GM12873 (cell line): ENCODE measurements at regions not wholly inside any gene's neighbourhood (a gene's known extent, or its start where the extent isn't known, plus 50 kb on each side); places are given as distances from the start of the nearest gene placed in this dataset.

Experiments
- TF ChIP-seq, protein P1 (sequence below): IDR thresholded peaks from 2 replicates; pipeline ENCODE4 v1.5.1; 2012; ENCODE audit warnings: low read depth, mild to moderate bottlenecking, moderate library complexity, low read length, control low read depth; ENCODE audit not compliant: insufficient read depth; ENCODE audit errors: missing control alignments

GRCh38 chr18:52216109-52216508 lies 123.9 kb upstream of the DCC start:
- TF ChIP-seq, protein P1, sequence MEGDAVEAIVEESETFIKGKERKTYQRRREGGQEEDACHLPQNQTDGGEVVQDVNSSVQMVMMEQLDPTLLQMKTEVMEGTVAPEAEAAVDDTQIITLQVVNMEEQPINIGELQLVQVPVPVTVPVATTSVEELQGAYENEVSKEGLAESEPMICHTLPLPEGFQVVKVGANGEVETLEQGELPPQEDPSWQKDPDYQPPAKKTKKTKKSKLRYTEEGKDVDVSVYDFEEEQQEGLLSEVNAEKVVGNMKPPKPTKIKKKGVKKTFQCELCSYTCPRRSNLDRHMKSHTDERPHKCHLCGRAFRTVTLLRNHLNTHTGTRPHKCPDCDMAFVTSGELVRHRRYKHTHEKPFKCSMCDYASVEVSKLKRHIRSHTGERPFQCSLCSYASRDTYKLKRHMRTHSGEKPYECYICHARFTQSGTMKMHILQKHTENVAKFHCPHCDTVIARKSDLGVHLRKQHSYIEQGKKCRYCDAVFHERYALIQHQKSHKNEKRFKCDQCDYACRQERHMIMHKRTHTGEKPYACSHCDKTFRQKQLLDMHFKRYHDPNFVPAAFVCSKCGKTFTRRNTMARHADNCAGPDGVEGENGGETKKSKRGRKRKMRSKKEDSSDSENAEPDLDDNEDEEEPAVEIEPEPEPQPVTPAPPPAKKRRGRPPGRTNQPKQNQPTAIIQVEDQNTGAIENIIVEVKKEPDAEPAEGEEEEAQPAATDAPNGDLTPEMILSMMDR, result no peak

DNA sequence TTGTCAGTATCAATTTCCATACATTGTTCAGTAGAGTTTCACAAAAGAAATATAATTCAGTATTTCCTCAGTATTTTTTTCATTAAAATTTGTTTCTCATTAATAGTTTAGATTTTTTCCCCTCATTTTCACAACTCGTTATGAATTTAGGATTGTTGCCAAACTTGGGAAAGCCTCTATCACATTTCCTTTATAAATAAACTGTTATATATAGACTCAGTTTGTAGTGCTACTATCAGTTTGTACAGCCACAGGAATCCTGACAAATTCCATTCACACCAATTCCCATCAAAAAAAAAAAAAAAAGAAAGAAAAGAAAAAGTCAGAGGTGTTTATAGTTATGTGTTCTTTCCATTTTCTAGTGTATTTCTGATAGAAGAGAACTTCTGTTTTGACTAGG lies 123.3 kb upstream of the DCC start:
- TF ChIP-seq, protein P1, result no peak

- TF ChIP-seq, protein P1, result no peak
Measured at GRCh38 chr18:52219102-52219501, 120.9 kb upstream of the DCC start.

GRCh38 chr18:52220062-52220591 lies 119.9 kb upstream of the DCC start:
- TF ChIP-seq, protein P1, result no peak

DNA sequence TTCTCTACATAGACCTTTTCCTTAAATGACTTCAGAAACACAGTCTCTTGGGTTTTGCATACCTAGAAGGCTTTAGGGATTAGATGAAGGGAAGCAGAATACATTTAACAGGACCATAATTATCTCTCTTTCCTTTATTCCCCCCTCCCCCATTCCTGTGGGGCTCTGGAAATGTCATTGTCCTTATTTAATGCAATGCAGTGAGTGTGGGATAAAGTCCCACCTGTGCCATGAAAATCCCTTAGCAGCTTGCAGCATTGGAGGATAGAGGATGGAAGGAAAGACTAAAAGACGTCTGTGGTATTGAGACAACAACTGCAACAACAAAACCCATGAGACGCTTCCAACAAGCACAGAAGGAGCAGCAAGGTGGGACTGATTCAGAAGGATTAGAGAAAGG lies 117.8 kb upstream of the DCC start:
- TF ChIP-seq, protein P1, result no peak

GRCh38 chr18:52227536-52227935 lies 112.5 kb upstream of the DCC start:
- TF ChIP-seq, protein P1, result no peak

GRCh38 chr18:52228166-52228565 lies 111.8 kb upstream of the DCC start:
- TF ChIP-seq, protein P1, result no peak
